Activated naive CD4-positive, alpha-beta T cell treated with anti-CD3 and anti-CD28 coated beads for 36 hours (primary cell): ENCODE measurements at regions not wholly inside any gene's neighbourhood (a gene's known extent, or its start where the extent isn't known, plus 50 kb on each side); places are given as distances from the start of the nearest gene placed in this dataset.

Experiments
- CTCF ChIA-PET: fragments of 350-600 bp; sonication (Branson Sonifier 250); formaldehyde crosslinking; loops from one replicate; lab custom pipeline; 2021; ENCODE audit warnings: antibody characterized with exemption; lab: Charles Lee
- DNase-seq: peaks from one replicate; pipeline ENCODE4 v3.0.0-alpha.2; 2020
- H3K27ac Mint-ChIP-seq: one replicate; pipeline ENCODE4 v1.8.0; 2021; ENCODE audit warnings: mild to moderate bottlenecking, mixed read lengths
- H3K27me3 Mint-ChIP-seq: one replicate; pipeline ENCODE4 v1.8.0; 2021; ENCODE audit warnings: low read depth, mixed read lengths
- H3K36me3 Mint-ChIP-seq: one replicate; pipeline ENCODE4 v1.8.0; 2021; ENCODE audit warnings: low read depth, mixed read lengths
- H3K4me1 Mint-ChIP-seq: one replicate; pipeline ENCODE4 v1.8.0; 2021; ENCODE audit warnings: low read depth, mixed read lengths
- H3K4me3 Mint-ChIP-seq: one replicate; pipeline ENCODE4 v1.8.0; 2021; ENCODE audit warnings: mild to moderate bottlenecking, moderate library complexity, mixed read lengths
- H3K9me3 Mint-ChIP-seq: one replicate; pipeline ENCODE4 v1.8.0; 2021; ENCODE audit warnings: mixed read lengths
- intact Hi-C: fragments of 100-400 bp; cut with micrococcal nuclease; formaldehyde crosslinking; loops from one replicate; pipeline ENCODE4 v1.15.1; 2023

DNA sequence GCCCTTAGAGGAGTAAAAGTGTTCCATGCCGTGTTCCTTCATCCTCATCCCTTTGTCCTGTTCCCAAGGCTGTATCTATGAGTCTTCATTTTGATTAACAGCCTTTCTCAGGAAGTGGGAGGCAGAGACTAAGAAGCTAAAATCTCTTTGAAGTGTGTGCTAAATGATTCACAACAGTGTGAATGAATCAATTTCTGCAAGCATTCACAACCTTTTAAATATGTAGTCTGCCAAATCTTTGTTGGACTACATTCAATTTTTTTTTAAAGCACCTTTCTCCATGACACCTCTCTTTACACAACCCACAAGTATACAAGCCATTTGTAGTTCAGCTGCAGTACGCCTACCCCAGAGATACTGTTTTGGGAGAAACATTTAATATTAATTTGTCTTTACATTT, 408.6 kb upstream of the FANCL start:
- Mint-ChIP-seq H3K27me3 (peaks cover 1% of the 10 kb centered on the region), H3K4me3 (no peak overlapping the region), H3K4me1 (no peaks in the 10 kb centered on the region), H3K27ac (no peak overlapping the region), H3K36me3 (no peaks in the 10 kb centered on the region), H3K9me3 (no peaks in the 10 kb centered on the region)
- CTCF ChIA-PET: no interaction called here
- intact Hi-C loops: no loop called here
- no peak for DNase-seq

DNA sequence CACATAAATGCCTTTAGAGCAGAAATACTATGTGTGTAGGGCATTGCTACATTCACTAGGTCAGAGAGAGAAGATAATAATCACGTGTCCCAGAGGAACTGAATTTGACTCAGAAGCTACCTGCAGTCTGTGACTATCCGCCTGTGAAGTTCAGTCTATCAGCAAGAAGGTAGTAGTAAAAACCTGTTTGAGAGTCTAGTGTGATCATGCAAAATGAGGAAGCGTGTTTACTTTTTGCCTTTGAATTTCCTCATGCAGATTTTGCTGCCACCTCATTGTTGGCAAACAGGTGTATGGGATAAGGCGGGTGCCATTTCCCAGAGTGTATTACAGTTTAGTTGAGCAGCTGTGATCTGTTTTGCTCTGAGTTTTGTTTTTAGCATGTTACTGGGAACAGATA, 403.9 kb upstream of the FANCL start:
- CTCF ChIA-PET: no interaction called here
- no peak overlapping the region for H3K27ac Mint-ChIP-seq
- H3K27me3 Mint-ChIP-seq: no peaks in the 10 kb centered on the region
- H3K4me3 Mint-ChIP-seq: no peak overlapping the region
- intact Hi-C loops: no loop called here
- no peaks in the 10 kb centered on the region for H3K36me3 Mint-ChIP-seq
- no peaks in the 10 kb centered on the region for H3K9me3 Mint-ChIP-seq
- H3K4me1 Mint-ChIP-seq: no peaks in the 10 kb centered on the region
- DNase-seq: no peak

DNA sequence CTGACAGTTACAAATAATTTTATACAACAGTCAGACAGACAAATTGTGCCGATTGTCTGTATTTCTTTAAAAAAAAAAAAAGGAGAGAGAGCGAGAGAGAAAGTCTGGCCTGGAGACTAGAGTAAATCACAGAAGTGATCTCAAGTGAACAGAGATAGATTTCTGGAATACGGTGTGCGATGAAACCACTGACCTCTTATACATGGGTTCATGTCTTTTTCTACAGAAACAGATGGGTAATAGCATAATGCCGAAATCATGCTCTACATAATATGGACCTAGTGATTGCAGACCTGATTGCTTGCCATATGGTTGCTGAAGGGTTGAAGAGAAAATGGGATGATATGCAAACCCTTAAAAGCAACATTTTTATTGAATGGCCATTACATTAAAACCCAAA, 403.3 kb upstream of the FANCL start:
- Mint-ChIP-seq H3K4me3 (no peak overlapping the region), H3K27me3 (no peaks in the 10 kb centered on the region), H3K36me3 (no peaks in the 10 kb centered on the region), H3K27ac (no peak overlapping the region), H3K9me3 (no peaks in the 10 kb centered on the region), H3K4me1 (no peaks in the 10 kb centered on the region)
- intact Hi-C loops: no loop called here
- CTCF ChIA-PET: no interaction called here
- no peak for DNase-seq

DNA sequence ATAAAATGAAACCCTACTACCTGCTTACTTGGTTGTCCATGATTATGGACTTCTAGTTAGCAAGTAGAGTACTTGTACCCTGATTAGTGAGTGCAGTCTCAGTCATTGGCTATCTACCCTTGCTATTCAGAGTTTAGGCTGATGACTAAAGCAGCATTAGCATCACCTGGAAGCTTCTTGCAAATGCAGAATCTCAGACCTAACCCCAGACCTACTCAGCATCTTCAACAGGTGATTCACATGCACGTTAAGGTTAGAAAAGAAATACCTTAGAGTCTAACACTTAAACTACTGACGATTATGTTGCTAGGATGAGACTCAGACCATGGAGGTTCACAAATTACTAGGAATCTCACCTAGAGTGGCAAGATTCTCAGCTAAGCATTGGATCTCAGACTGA, 399.9 kb upstream of the FANCL start:
- Mint-ChIP-seq H3K36me3 (no peaks in the 10 kb centered on the region), H3K4me1 (no peaks in the 10 kb centered on the region), H3K27ac (no peak overlapping the region), H3K4me3 (no peak overlapping the region), H3K27me3 (no peaks in the 10 kb centered on the region), H3K9me3 (no peaks in the 10 kb centered on the region)
- DNase-seq: no peak
- intact Hi-C loops: no loop called here
- CTCF ChIA-PET: no interaction called here

DNA sequence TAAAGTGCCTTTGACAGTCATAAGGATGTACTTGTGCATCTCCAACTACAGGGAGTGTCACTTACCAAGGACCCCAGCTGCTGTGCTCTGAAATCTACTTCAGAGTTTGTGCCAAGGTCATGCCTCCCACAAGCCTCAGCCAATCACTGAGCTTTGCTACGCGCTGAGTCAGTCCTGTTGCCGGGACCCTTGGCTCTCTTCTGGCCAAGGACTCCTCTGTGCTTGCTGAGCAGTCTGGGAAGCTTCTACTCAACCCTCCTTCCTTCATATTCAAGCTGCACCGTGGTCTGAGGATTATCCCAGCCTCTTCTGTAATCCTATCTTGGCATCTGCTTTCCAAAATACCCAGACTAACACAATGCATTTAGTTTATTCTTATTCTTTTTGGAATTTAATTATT, 398.9 kb upstream of the FANCL start:
- H3K9me3 Mint-ChIP-seq: no peaks in the 10 kb centered on the region
- H3K4me3 Mint-ChIP-seq: no peak overlapping the region
- H3K27me3 Mint-ChIP-seq: no peaks in the 10 kb centered on the region
- H3K4me1 Mint-ChIP-seq: no peaks in the 10 kb centered on the region
- H3K27ac Mint-ChIP-seq: no peak overlapping the region
- CTCF ChIA-PET: no interaction called here
- intact Hi-C loops: no loop called here
- no peaks in the 10 kb centered on the region for H3K36me3 Mint-ChIP-seq
- DNase-seq: no peak

DNA sequence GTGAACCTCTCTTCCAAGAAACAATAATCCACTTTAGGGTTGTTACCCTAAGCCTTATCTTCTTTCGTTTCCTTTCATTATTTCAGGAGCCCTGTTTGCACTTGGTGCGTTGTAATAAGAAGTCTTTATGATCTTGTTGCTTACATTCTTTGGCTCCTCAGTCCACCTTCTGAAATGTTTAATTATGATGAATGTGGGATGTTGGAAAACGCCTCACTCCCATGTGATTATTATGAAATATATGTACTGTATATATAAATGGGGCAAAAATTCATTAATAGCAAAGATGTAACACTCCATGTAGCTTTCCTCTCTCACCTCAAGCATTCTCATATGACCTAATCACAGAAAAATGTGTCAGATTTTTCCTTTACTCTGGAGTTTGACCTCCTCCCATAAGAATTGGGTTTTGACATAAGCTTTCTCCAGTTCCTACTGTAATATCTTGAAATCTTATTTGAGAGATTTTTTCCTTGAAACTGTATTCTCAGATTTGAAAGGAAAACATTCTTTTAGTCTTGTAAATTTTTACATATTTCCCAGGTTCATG, 397.2 kb upstream of the FANCL start:
- Mint-ChIP-seq H3K27me3 (no peaks in the 10 kb centered on the region), H3K4me3 (no peak overlapping the region), H3K27ac (no peak overlapping the region), H3K9me3 (no peaks in the 10 kb centered on the region), H3K36me3 (no peaks in the 10 kb centered on the region), H3K4me1 (no peaks in the 10 kb centered on the region)
- no peak for DNase-seq
- CTCF ChIA-PET: no interaction called here
- intact Hi-C loops: no loop called here

DNA sequence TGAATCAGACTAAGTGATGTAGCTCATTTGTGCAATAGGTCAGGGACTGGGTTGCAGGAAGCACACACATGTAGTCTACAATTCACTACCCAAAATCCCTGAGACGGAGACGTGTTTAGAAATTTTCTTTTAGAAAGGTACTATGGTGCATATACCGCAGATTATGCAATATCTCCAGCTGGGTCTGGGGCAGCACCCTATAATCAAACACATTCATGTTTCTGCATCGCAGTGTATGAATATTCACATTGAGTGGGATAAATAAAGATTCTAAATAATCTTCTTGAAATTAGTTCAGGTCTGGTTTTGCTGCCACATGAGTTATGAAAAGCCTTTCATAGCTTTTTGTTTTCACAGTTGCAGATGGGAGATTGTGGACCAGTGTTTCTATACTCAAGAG, 395.7 kb upstream of the FANCL start:
- Mint-ChIP-seq H3K4me3 (no peak overlapping the region), H3K36me3 (no peaks in the 10 kb centered on the region), H3K27ac (no peak overlapping the region), H3K4me1 (no peaks in the 10 kb centered on the region), H3K27me3 (no peaks in the 10 kb centered on the region), H3K9me3 (no peaks in the 10 kb centered on the region)
- intact Hi-C loops: no loop called here
- no peak for DNase-seq
- CTCF ChIA-PET: no interaction called here

DNA sequence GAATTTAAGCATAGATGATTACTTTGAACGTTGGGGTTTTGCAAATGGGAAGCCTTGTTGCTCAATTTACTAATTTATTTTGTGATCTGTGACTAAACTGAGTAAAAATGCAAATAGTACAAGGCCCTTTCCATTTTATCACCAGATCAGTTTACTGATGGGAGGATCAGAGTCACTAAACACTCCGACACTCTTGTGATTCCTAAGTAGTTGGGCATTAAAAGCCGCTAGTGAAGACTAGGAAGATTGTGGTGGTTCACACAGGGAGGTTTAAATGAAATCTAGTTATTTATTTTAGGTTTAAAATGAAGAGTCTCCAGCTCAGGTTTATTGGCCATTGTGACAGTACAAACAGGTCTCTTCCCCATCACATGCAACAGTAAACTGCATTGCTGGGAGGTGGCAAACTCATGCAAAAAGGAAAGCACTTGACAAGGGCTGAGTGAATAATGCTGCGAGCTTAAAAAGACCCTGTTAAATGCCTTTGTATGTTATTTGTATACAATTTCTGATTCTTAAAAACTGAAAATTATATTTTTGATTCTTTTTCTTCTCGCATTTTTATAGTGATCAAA, 394.8 kb upstream of the FANCL start:
- H3K4me1 Mint-ChIP-seq: no peaks in the 10 kb centered on the region
- intact Hi-C loops: no loop called here
- CTCF ChIA-PET: no interaction called here
- H3K27ac Mint-ChIP-seq: no peak overlapping the region
- no peak for DNase-seq
- H3K27me3 Mint-ChIP-seq: no peaks in the 10 kb centered on the region
- H3K36me3 Mint-ChIP-seq: no peaks in the 10 kb centered on the region
- no peak overlapping the region for H3K4me3 Mint-ChIP-seq
- H3K9me3 Mint-ChIP-seq: no peaks in the 10 kb centered on the region

DNA sequence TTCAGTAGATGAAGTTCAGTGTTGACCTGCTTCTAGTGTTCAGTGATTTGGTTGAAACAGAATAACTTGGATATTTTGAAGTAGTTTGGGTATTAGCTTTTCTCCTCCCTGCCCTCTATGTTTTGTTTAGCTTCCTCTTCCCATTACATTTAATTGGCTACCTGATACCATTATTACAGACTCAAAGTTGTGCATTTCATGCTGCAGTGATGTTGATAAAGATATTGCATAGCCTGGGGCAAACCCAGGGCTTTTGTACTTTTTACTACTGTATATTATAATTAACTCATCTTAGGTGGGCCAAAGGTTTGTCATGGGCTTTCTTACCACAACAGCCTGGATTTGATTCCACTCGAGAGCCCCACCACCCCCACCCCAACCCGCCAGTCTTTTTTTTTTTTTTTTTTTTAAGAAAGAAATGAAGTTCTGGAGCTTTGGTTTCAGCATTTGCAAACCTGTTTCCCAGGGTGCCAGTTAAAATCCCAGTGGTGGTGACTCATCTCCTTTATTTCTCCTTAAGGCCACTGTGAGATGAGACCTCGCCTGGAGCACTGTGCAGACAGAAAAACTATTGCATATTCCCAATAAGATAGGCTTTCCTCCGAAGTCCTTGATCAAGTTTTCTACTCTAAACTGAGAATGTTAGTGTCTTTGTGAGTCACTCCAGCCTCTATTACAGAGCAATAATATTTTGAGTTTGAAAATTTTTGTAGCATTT, 393.7 kb upstream of the FANCL start:
- no peaks in the 10 kb centered on the region for H3K36me3 Mint-ChIP-seq
- no peak overlapping the region for H3K27ac Mint-ChIP-seq
- H3K27me3 Mint-ChIP-seq: no peaks in the 10 kb centered on the region
- CTCF ChIA-PET: no interaction called here
- H3K4me1 Mint-ChIP-seq: no peaks in the 10 kb centered on the region
- H3K4me3 Mint-ChIP-seq: no peak overlapping the region
- intact Hi-C loops: no loop called here
- DNase-seq: no peak
- H3K9me3 Mint-ChIP-seq: no peaks in the 10 kb centered on the region

DNA sequence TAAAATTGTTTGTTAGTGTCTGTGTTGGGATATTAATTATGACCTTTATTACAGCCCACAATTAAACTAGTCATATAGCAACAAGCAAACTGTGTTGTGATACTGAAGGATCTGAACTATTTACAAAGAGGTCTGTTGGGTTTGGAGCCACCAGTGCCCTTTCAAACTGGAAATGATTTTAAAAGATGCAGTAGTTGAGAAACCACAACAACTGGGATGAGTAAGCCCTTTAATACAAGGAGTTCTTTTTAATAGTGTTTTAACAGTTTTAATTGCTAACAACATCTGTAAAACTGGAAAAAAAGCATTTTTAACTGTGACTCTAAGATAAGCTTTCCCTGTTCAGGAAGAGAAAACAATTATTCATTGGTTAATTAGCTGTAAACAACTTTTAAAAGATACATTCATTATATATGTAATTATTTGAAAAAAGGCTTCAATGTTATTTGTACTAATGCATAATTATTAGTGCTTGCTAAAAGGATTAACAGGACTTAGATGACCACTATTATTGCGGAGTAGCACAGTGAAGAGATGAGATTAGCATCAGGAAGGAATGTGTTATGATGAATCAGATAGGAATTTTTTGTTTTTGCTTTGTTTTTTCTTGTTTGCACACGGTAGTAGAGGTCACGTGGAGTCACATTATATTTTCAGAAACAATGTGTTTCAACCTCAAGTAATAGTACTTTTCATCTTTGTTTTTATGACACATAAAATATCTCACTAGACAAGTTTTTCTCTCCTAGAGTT, 392.7 kb upstream of the FANCL start:
- Mint-ChIP-seq H3K4me3 (no peak overlapping the region), H3K27me3 (no peaks in the 10 kb centered on the region), H3K4me1 (no peaks in the 10 kb centered on the region), H3K9me3 (no peaks in the 10 kb centered on the region), H3K27ac (no peak overlapping the region), H3K36me3 (no peaks in the 10 kb centered on the region)
- no peak for DNase-seq
- CTCF ChIA-PET: no interaction called here
- intact Hi-C loops: no loop called here

DNA sequence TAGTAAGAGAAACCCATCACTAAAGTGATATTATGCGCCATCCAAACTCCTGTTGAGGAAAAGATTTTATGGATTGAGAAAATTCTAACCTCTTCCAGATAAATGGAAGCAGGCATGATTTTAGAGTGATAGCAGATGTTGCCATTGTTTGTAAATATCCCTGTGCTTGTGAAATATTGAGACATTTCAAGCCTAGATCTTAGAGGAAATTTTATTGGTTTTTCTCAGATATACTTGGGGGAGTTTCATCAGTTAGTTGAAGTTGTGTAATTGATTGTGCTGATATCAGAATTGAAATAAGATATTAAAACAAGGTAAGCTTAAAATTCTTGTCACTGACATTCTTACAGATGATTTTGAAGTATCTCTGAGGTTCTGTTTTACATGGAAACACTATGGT, 390.9 kb upstream of the FANCL start:
- H3K27ac Mint-ChIP-seq: no peak overlapping the region
- H3K27me3 Mint-ChIP-seq: no peaks in the 10 kb centered on the region
- H3K36me3 Mint-ChIP-seq: no peaks in the 10 kb centered on the region
- no peak overlapping the region for H3K4me3 Mint-ChIP-seq
- intact Hi-C loops: no loop called here
- H3K4me1 Mint-ChIP-seq: no peaks in the 10 kb centered on the region
- no peaks in the 10 kb centered on the region for H3K9me3 Mint-ChIP-seq
- DNase-seq: no peak
- CTCF ChIA-PET: interaction anchor here (0.7 kb wide), 1 partner anchor 131 kb away, joined by 3 read pairs; no protein-coding TSS in a partner anchor

DNA sequence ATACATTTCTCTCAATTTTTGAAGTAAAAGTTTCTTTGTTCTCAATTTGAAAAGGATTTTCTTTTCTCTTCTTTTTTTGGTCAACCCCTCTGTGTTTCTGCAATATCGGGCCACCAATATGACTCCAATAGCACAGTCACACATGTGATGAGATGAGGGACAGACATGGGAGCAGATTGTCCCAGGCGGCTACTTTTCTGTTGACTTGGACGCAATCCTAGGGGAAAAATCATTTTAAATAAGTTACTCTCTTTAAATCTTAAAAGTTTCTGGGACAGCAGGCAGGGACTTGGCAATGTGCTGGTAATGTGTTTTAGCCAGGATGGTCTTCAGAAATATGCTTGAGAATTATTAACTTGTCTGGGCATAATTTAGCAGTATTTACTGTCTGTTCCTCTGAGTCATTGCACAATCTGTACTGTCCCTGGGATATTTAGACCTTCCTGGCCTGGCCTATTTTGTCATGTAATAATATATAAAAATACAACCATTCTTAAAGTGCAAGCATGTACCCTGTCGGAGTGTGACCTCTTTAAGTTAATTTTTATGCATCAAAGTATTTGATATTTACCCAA, 388.5 kb upstream of the FANCL start:
- Mint-ChIP-seq H3K27me3 (no peaks in the 10 kb centered on the region), H3K27ac (no peak overlapping the region), H3K4me3 (no peak overlapping the region), H3K4me1 (no peaks in the 10 kb centered on the region), H3K36me3 (no peaks in the 10 kb centered on the region), H3K9me3 (no peaks in the 10 kb centered on the region)
- intact Hi-C loops: no loop called here
- CTCF ChIA-PET: no interaction called here
- no peak for DNase-seq
